Activated B cell treated with CpG ODN at 0.5 μM for 24 hours (primary cell): ENCODE measurements at regions not wholly inside any gene's neighbourhood (a gene's known extent, or its start where the extent isn't known, plus 50 kb on each side); places are given as distances from the start of the nearest gene placed in this dataset.

Experiments used
- ATAC-seq: fragments of 200-7000 bp; cut with Tn5 transposase; one replicate; pipeline ENCODE4 v1.10.0; 2021; ENCODE audit warnings: low read depth, mild to moderate bottlenecking, moderate library complexity
- CTCF ChIA-PET: fragments of 350-600 bp; sonication (Branson Sonifier 250); formaldehyde crosslinking; loops from one replicate; lab custom pipeline; 2021; ENCODE audit warnings: antibody characterized with exemption; lab: Charles Lee
- POLR2A ChIA-PET: fragments of 350-600 bp; sonication (Branson Sonifier 250); formaldehyde crosslinking; loops from one replicate; lab custom pipeline; 2021; ENCODE audit warnings: antibody characterized with exemption; lab: Charles Lee
- DNase-seq: peaks from one replicate; pipeline ENCODE4 v3.0.0; 2022
- H3K27ac Mint-ChIP-seq: one replicate; pipeline ENCODE4 v1.8.0; 2020; ENCODE audit warnings: mixed read lengths
- H3K27me3 Mint-ChIP-seq: one replicate; pipeline ENCODE4 v1.8.0; 2021; ENCODE audit warnings: mixed read lengths
- H3K36me3 Mint-ChIP-seq: one replicate; pipeline ENCODE4 v1.8.0; 2021; ENCODE audit warnings: low read depth, mixed read lengths
- H3K4me1 Mint-ChIP-seq: one replicate; pipeline ENCODE4 v1.8.0; 2021; ENCODE audit warnings: mixed read lengths
- H3K4me3 Mint-ChIP-seq: one replicate; pipeline ENCODE4 v1.8.0; 2020; ENCODE audit warnings: mild to moderate bottlenecking, mixed read lengths
- H3K9me3 Mint-ChIP-seq: one replicate; pipeline ENCODE4 v1.8.0; 2020; ENCODE audit warnings: mixed read lengths
- intact Hi-C: fragments of 100-400 bp; cut with micrococcal nuclease; formaldehyde crosslinking; loops from one replicate; pipeline ENCODE4 v1.15.1; 2024
- TF ChIP-seq, protein P1 (sequence below): fragments of 200-600 bp; IDR thresholded peaks from one replicate; pipeline ENCODE4 v1.8.0; 2022; ENCODE audit warnings: antibody characterized with exemption, mild to moderate bottlenecking

DNA sequence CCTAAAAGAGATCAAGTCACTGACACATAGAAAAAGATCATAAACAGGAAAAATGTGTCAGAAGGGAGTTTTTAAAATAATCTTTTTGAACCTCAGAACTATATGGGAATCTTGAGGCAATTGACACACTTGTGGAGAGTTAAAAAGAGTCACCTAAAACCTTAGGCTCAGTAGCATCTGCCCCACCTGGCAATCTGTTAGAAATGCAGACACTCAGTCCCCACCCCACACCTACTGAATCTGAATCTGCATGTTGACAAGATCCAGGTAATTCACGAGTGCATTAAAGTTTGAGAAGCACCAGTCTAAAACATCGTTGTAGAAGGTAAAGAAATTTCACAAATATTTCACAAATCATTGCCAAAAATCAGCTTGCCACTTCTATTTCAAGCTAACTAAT is 388.3 kb downstream of the NR2F1-AS1 start:
- TF ChIP-seq, protein P1, sequence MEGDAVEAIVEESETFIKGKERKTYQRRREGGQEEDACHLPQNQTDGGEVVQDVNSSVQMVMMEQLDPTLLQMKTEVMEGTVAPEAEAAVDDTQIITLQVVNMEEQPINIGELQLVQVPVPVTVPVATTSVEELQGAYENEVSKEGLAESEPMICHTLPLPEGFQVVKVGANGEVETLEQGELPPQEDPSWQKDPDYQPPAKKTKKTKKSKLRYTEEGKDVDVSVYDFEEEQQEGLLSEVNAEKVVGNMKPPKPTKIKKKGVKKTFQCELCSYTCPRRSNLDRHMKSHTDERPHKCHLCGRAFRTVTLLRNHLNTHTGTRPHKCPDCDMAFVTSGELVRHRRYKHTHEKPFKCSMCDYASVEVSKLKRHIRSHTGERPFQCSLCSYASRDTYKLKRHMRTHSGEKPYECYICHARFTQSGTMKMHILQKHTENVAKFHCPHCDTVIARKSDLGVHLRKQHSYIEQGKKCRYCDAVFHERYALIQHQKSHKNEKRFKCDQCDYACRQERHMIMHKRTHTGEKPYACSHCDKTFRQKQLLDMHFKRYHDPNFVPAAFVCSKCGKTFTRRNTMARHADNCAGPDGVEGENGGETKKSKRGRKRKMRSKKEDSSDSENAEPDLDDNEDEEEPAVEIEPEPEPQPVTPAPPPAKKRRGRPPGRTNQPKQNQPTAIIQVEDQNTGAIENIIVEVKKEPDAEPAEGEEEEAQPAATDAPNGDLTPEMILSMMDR: no peak
- POLR2A ChIA-PET: no interaction called here
- H3K9me3 Mint-ChIP-seq: no peaks in the 10 kb centered on the region
- ATAC-seq (no peak), DNase-seq (no peak)
- no peaks in the 10 kb centered on the region for H3K27me3 Mint-ChIP-seq
- H3K4me1 Mint-ChIP-seq: no peaks in the 10 kb centered on the region
- CTCF ChIA-PET: no interaction called here
- intact Hi-C loops: no loop called here
- H3K27ac Mint-ChIP-seq: no peak overlapping the region
- H3K36me3 Mint-ChIP-seq: no peaks in the 10 kb centered on the region
- no peak overlapping the region for H3K4me3 Mint-ChIP-seq

DNA sequence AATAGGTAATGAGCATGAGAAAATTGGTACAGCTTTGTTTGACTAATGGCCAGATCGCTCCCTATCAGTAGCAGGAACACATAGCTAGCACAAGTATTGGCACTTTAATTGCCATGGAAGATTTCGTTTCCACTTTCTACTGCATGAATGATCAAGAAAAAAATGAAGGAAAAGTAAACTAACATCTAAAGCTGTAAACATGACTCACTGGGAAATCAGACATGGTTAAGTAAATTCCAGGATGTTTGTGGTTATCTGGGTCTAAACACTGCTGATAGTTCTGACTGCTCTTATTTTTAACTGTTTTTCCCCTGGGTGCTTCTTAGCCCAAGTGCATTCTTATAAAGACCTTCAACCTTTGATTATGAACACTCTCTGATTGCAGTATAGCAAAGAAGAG is 388.9 kb downstream of the NR2F1-AS1 start:
- CTCF ChIA-PET: no interaction called here
- H3K4me3 Mint-ChIP-seq: no peak overlapping the region
- H3K27ac Mint-ChIP-seq: no peak overlapping the region
- DNase-seq (no peak), ATAC-seq (no peak)
- TF ChIP-seq, protein P1: no peak
- no peaks in the 10 kb centered on the region for H3K27me3 Mint-ChIP-seq
- H3K4me1 Mint-ChIP-seq: no peaks in the 10 kb centered on the region
- POLR2A ChIA-PET: no interaction called here
- no peaks in the 10 kb centered on the region for H3K36me3 Mint-ChIP-seq
- intact Hi-C loops: no loop called here
- no peaks in the 10 kb centered on the region for H3K9me3 Mint-ChIP-seq

DNA sequence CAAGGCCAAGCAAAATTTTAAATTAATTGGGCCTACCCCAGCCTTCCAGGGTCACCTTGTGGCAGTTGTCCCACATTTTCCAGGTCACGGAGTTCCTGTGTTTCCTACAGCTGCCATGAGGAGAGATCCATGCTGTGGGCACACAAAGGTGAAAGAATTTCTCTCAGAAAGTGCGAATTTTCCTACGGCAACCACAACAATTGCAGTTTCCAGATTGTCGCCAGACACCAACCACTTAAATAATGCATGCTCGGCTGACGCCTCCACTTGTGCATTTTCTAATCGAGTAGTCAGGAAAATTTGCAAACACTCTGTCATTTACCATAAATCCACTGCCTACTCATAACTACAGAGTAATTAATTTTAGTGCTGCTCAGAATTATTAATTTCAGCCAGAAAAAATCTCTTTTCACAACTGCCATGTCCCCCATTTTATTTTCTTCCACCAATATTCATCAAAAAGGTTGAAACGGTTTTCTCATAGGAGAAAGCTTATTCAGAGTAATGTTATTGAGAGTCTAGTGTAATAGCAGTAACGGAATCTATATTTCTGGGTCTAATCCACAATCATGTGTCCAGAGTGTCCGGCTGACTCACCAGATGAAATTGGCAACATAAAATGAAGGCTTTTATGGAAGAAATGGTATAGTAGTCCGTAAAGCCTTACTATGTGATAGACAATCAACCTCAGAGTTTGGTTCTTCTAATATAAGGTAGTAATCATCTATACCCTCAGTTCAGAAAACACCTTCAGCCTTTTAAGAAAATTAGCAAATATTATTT is 389.8 kb downstream of the NR2F1-AS1 start:
- ChIA-PET POLR2A (no interaction called here), CTCF (no interaction called here)
- ATAC-seq: no peak
- Mint-ChIP-seq H3K36me3 (no peaks in the 10 kb centered on the region), H3K4me1 (no peaks in the 10 kb centered on the region), H3K27ac (no peak overlapping the region), H3K9me3 (no peaks in the 10 kb centered on the region), H3K4me3 (no peak overlapping the region), H3K27me3 (no peaks in the 10 kb centered on the region)
- intact Hi-C loops: no loop called here
- DNase-seq: no peak
- TF ChIP-seq, protein P1: no peak

DNA sequence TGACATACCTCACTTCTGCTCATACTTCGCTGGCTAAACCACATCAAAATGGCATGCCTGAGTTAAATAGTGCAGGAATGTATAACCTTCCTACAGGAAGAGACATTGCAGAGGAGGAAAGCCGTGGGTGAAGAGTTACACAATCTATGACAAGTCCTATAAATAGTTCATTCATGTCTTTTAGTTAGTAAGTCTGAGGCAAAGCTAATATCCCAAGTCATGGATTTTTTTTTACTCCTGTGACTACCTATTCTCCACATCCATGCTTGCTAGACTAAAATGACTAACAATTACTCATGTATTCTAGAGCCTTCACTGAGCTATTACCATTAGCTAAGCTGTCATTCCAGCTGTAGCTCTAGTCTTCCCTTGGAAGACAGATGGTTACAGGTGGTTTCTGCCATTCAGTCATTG is 391.3 kb downstream of the NR2F1-AS1 start:
- ATAC-seq (no peak), DNase-seq (no peak)
- H3K4me1 Mint-ChIP-seq: no peaks in the 10 kb centered on the region
- CTCF ChIA-PET: no interaction called here
- H3K4me3 Mint-ChIP-seq: no peak overlapping the region
- POLR2A ChIA-PET: no interaction called here
- TF ChIP-seq, protein P1: no peak
- no peak overlapping the region for H3K27ac Mint-ChIP-seq
- H3K27me3 Mint-ChIP-seq: no peaks in the 10 kb centered on the region
- H3K9me3 Mint-ChIP-seq: no peaks in the 10 kb centered on the region
- intact Hi-C loops: no loop called here
- H3K36me3 Mint-ChIP-seq: no peaks in the 10 kb centered on the region

DNA sequence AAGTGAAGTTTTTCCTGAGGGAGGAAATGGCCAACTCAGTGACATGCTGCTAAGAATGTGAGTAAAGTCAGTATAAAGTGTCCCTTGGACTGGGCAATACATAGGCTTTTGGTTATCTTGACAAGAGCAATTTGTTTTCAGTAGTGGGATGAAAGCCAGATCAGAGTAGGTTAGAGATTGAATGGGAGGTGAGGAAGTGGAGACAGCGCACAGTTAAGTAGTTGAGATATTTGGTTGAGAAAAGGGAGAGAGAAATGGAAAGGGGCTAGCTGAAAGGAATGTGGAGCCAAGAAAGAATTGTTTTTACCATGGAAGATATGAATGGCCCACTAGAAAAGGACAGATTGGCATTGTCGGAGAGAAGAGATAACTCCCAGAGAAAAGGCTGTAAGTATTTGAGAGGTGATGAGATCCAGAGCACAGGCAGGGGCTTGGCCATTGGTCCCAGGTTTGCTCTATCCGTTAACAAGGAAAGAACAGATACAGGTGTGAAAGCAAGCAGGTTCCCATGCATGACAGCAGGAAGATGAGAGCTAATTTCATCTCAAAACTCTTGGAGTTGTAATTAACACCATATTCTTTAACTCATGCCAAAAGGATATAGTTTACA is 392.0 kb downstream of the NR2F1-AS1 start:
- intact Hi-C loops: no loop called here
- TF ChIP-seq, protein P1: no peak
- ChIA-PET CTCF (no interaction called here), POLR2A (no interaction called here)
- H3K36me3 Mint-ChIP-seq: no peaks in the 10 kb centered on the region
- DNase-seq (no peak), ATAC-seq (no peak)
- H3K4me3 Mint-ChIP-seq: no peak overlapping the region
- H3K4me1 Mint-ChIP-seq: no peaks in the 10 kb centered on the region
- H3K9me3 Mint-ChIP-seq: no peaks in the 10 kb centered on the region
- no peak overlapping the region for H3K27ac Mint-ChIP-seq
- no peaks in the 10 kb centered on the region for H3K27me3 Mint-ChIP-seq
